ENCODE measurements at regions not wholly inside any gene's neighbourhood (a gene's known extent, or its start where the extent isn't known, plus 50 kb on each side); places are given as distances from the start of the nearest gene placed in this dataset.

- Histone ChIP-seq H3K27me3 (ENCODE audit: insufficient read depth, low read length) (no peaks in the 10 kb centered on the region), H3K27ac (ENCODE audit: low read depth, low read length) (no peak overlapping the region), H2AFZ (ENCODE audit: low read depth, low read length, poor library complexity, severe bottlenecking) (no peak overlapping the region), H3K36me3 (ENCODE audit: control insufficient read depth in 1 of 2, insufficient read depth in 2 of 2, low read length in 2 of 2) (peaks cover 0 to 5% of the 10 kb centered on the region in 2 experiments; a peak in 1 of 4 replicates), H3K9me2 (ENCODE audit: insufficient read depth) (no peaks in the 10 kb centered on the region), H3K4me1 (ENCODE audit: control insufficient read depth in 1 of 2, insufficient read depth in 2 of 2, low read length in 2 of 2) (peaks cover 28 to 53% of the 10 kb centered on the region in 2 experiments), H3K4me2 (ENCODE audit: low read length) (no peak overlapping the region), H3K9me3 (ENCODE audit: control insufficient read depth in 1 of 2, insufficient read depth in 1 of 2, low read depth in 1 of 2, low read length in 2 of 2) (no peaks in the 10 kb centered on the region), H3K9ac (ENCODE audit: low read length) (no peak overlapping the region), H3K4me3 (replicated peaks in 1 of 2; ENCODE audit: low read depth in 1 of 2, low read length in 2 of 2) (no peak overlapping the region), H3K79me2 (ENCODE audit: insufficient read depth, low read length) (peaks cover 3% of the 10 kb centered on the region; the same call in 1 of the 2 replicates), H4K20me1 (ENCODE audit: insufficient read depth) (no peaks in the 10 kb centered on the region)
- RAD21 ChIA-PET (ENCODE audit: low non-redundant PET in 1 of 2, low total read pairs in 2 of 2, uncharacterized antibody in 2 of 2, unreplicated experiment in 2 of 2): no interaction called here
- TF ChIP-seq RAD21 (IDR thresholded peaks at IDR 0.05; ENCODE audit: low read depth): no peak
- no peak for TF ChIP-seq POLR2A (IDR thresholded peaks at IDR 0.05; ENCODE audit: borderline replicate concordance, extremely low read depth, insufficient read depth, insufficient read length)
- TF ChIP-seq ZBTB33 (IDR thresholded peaks at IDR 0.05; ENCODE audit: extremely low read depth, insufficient replicate concordance, low read length): no peak
- TF ChIP-seq EGR1 (IDR thresholded peaks at IDR 0.05; ENCODE audit: low read depth): no peak
- TF ChIP-seq MAX (IDR thresholded peaks at IDR 0.05): no peak
- no peak for TF ChIP-seq POLR2AphosphoS5 (IDR thresholded peaks at IDR 0.05; ENCODE audit: low read depth, low read length)
- TF ChIP-seq SP1 (IDR thresholded peaks at IDR 0.05; ENCODE audit: low read depth): no peak
- no peak for TF ChIP-seq SIN3A (IDR thresholded peaks at IDR 0.05; ENCODE audit: low read depth)
- TF ChIP-seq EZH2phosphoT487 (IDR thresholded peaks at IDR 0.05; ENCODE audit: borderline replicate concordance): no peak
- no peak for TF ChIP-seq SRF (IDR thresholded peaks at IDR 0.05; ENCODE audit: low read depth)
- TF ChIP-seq, protein P1, sequence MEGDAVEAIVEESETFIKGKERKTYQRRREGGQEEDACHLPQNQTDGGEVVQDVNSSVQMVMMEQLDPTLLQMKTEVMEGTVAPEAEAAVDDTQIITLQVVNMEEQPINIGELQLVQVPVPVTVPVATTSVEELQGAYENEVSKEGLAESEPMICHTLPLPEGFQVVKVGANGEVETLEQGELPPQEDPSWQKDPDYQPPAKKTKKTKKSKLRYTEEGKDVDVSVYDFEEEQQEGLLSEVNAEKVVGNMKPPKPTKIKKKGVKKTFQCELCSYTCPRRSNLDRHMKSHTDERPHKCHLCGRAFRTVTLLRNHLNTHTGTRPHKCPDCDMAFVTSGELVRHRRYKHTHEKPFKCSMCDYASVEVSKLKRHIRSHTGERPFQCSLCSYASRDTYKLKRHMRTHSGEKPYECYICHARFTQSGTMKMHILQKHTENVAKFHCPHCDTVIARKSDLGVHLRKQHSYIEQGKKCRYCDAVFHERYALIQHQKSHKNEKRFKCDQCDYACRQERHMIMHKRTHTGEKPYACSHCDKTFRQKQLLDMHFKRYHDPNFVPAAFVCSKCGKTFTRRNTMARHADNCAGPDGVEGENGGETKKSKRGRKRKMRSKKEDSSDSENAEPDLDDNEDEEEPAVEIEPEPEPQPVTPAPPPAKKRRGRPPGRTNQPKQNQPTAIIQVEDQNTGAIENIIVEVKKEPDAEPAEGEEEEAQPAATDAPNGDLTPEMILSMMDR (IDR thresholded peaks at IDR 0.05 in 2 of 3, conservative IDR thresholded peaks at IDR 0.05 in 1 of 3; ENCODE audit: borderline replicate concordance in 1 of 3, insufficient read depth in 1 of 3, low read depth in 2 of 3, low read length in 2 of 3): no peak
- no peak for TF ChIP-seq TCF7L2 (IDR thresholded peaks at IDR 0.05; ENCODE audit: borderline replicate concordance, extremely low read depth, insufficient read depth, insufficient read length)
- TF ChIP-seq EZH2 (IDR thresholded peaks at IDR 0.05): no peak
- TF ChIP-seq JUND (IDR thresholded peaks at IDR 0.05): no peak
- no peak for TF ChIP-seq ZFX (IDR thresholded peaks at IDR 0.05)
- no peak for TF ChIP-seq ELF1 (IDR thresholded peaks at IDR 0.05; ENCODE audit: borderline replicate concordance, low read depth)
- no peak for TF ChIP-seq REST (IDR thresholded peaks at IDR 0.05; ENCODE audit: low read depth)
- no peak for TF ChIP-seq YY1 (IDR thresholded peaks at IDR 0.05; ENCODE audit: extremely low read depth, insufficient replicate concordance, low read depth, low read length)
- CTCF ChIA-PET: no interaction called here
- intact Hi-C loops (cut with micrococcal nuclease): loop anchor here (5.0 kb wide), 1 partner anchor 1393 kb away; no protein-coding TSS in a partner anchor
- BruUV-seq (replicated peaks): no TSS peak
- ATAC-seq (no peak), DNase-seq (ENCODE audit: low read depth, low spot score) (no peak)
- POLR2A ChIA-PET: no interaction called here
Observed at GRCh38 chr12:46519407-46519806, 146.8 kb upstream of the SLC38A2 start.

Measured in HCT116 (cell line).